SK-N-SH (cell line): ENCODE measurements at regions not wholly inside any gene's neighbourhood (a gene's known extent, or its start where the extent isn't known, plus 50 kb on each side); places are given as distances from the start of the nearest gene placed in this dataset.

Experiments used
- CTCF ChIA-PET: fragments of 300-600, 350-600 bp; formaldehyde crosslinking; extraction: SDS; loops from one replicate; lab custom pipeline; 2021; lab: Yijun Ruan, JAX
- POLR2A ChIA-PET: fragments of 350-600 bp; sonication (Branson Sonifier 250); formaldehyde crosslinking; extraction: SDS; loops from one replicate; lab custom pipeline; 2020; ENCODE audit warnings: antibody characterized with exemption, inconsistent platforms; lab: Yijun Ruan, JAX
- DNase-seq: peaks from one replicate; pipeline ENCODE4 v3.0.0; 2012
- H2AFZ ChIP-seq: fragments of 200-600 bp; sonication (generic); 2 replicates; pipeline ENCODE4 v1.8.1; 2016; ENCODE audit warnings: antibody characterized with exemption, mild to moderate bottlenecking, low read depth
- H3F3A ChIP-seq: fragments of 200-600 bp; sonication (generic); replicated peaks from 2 replicates; pipeline ENCODE3; 2016; ENCODE audit warnings: antibody characterized with exemption, mild to moderate bottlenecking; ENCODE audit not compliant: insufficient read depth
- H3K27ac ChIP-seq, 2 experiments: fragments of 200-500 bp in 1 of 2; fragments of 200-600 bp in 1 of 2; sonication (Bioruptor generic) in 1 of 2; sonication (generic), shearing (Covaris generic) in 1 of 2; 2 replicates each; pipeline versions ENCODE4 v1.5.1 to v1.6.1; 2014 to 2016; ENCODE audit warnings: low read depth in 2 of 2, inconsistent platforms in 1 of 2, low read length in 1 of 2, mild to moderate bottlenecking in 1 of 2, mixed read lengths in 1 of 2
- H3K27me3 ChIP-seq: fragments of 200-600 bp; sonication (generic), shearing (Covaris generic); 2 replicates; pipeline ENCODE4 v1.6.1; 2016; ENCODE audit warnings: mixed run types; ENCODE audit not compliant: insufficient read depth
- H3K36me3 ChIP-seq, 2 experiments: fragments of 200-500 bp in 1 of 2; fragments of 200-600 bp in 1 of 2; sonication (Bioruptor generic) in 1 of 2; sonication (generic) in 1 of 2; replicated peaks in 1 of 2; 2 replicates each; pipeline versions ENCODE3 to v1.5.1; 2014 to 2016; ENCODE audit warnings: low read length in 1 of 2, mild to moderate bottlenecking in 1 of 2; ENCODE audit not compliant: insufficient read depth in 2 of 2, control insufficient read depth in 1 of 2
- H3K4me1 ChIP-seq, 2 experiments: fragments of 200-500 bp in 1 of 2; fragments of 200-600 bp in 1 of 2; sonication (Bioruptor generic) in 1 of 2; sonication (generic), shearing (Covaris generic) in 1 of 2; 2 replicates each; pipeline versions ENCODE4 v1.5.1 to v1.6.1; 2014 to 2016; ENCODE audit warnings: low read depth in 1 of 2, low read length in 1 of 2, mixed run types in 1 of 2; ENCODE audit not compliant: insufficient read depth in 2 of 2, control insufficient read depth in 1 of 2
- H3K4me2 ChIP-seq: fragments of 200-600 bp; sonication (generic), shearing (Covaris generic); 2 replicates; pipeline ENCODE4 v1.6.1; 2017; ENCODE audit warnings: mixed run types
- H3K4me3 ChIP-seq, 2 experiments: fragments of 200-500 bp in 1 of 2; fragments of 200-600 bp in 1 of 2; sonication (Bioruptor generic) in 1 of 2; sonication (generic), shearing (Covaris generic) in 1 of 2; 2 replicates each; pipeline versions ENCODE4 v1.5.1 to v1.8.1; 2014 to 2016; ENCODE audit warnings: low read depth in 2 of 2, inconsistent platforms in 1 of 2, low read length in 1 of 2, mild to moderate bottlenecking in 1 of 2, mixed read lengths in 1 of 2, moderate library complexity in 1 of 2
- H3K79me2 ChIP-seq: fragments of 200-600 bp; sonication (generic); 2 replicates; pipeline ENCODE4 v1.8.1; 2017; ENCODE audit warnings: mild to moderate bottlenecking; ENCODE audit not compliant: insufficient read depth
- H3K9ac ChIP-seq: fragments of 200-600 bp; sonication (generic); 2 replicates; pipeline ENCODE4 v1.6.1; 2017; ENCODE audit warnings: mixed run types
- H3K9me2 ChIP-seq: fragments of 200-600 bp; sonication (generic); 2 replicates; pipeline ENCODE4 v1.6.1; 2017; ENCODE audit warnings: mixed run types
- H3K9me3 ChIP-seq: fragments of 200-600 bp; sonication (generic); 2 replicates; pipeline ENCODE4 v1.6.1; 2017; ENCODE audit warnings: mixed run types, mild to moderate bottlenecking, moderate library complexity
- H4K20me1 ChIP-seq: fragments of 200-600 bp; sonication (generic); 2 replicates; pipeline ENCODE4 v1.6.1; 2017; ENCODE audit warnings: mild to moderate bottlenecking, mixed run types; ENCODE audit not compliant: insufficient read depth
- EZH2phosphoT487 ChIP-seq: fragments of 200-600 bp; sonication (generic); IDR thresholded peaks from 2 replicates; pipeline ENCODE4 v1.6.1; 2017; ENCODE audit warnings: low read depth, mixed run types, mild to moderate bottlenecking, antibody characterized with exemption, moderate library complexity, borderline replicate concordance
- FOSL2 ChIP-seq: IDR thresholded peaks from 2 replicates; pipeline ENCODE4 v1.4.0; 2012; ENCODE audit warnings: low read depth, mild to moderate bottlenecking, moderate library complexity, borderline replicate concordance
- GABPA ChIP-seq: IDR thresholded peaks from 2 replicates; pipeline ENCODE4 v1.4.0; 2012; ENCODE audit warnings: low read depth, mild to moderate bottlenecking
- NFIC ChIP-seq: IDR thresholded peaks from 2 replicates; pipeline ENCODE4 v1.4.0; 2012; ENCODE audit warnings: borderline replicate concordance
- NRF1 ChIP-seq: IDR thresholded peaks from 2 replicates; pipeline ENCODE4 v1.6.1; 2012; ENCODE audit warnings: low read depth, mild to moderate bottlenecking, low read length
- RAD21 ChIP-seq: IDR thresholded peaks from 2 replicates; pipeline ENCODE4 v1.6.1; 2012; ENCODE audit warnings: mild to moderate bottlenecking, low read length
- RCOR1 ChIP-seq: fragments of 150-350 bp; IDR thresholded peaks from 2 replicates; pipeline ENCODE4 v1.6.1; 2017; ENCODE audit warnings: antibody characterized with exemption, low read length
- SIN3A ChIP-seq: IDR thresholded peaks from 2 replicates; pipeline ENCODE4 v1.6.1; 2012; ENCODE audit warnings: low read depth, mild to moderate bottlenecking, low read length, moderate library complexity, borderline replicate concordance
- TAF1 ChIP-seq: IDR thresholded peaks from 2 replicates; pipeline ENCODE4 v1.6.1; 2012; ENCODE audit warnings: low read depth, mild to moderate bottlenecking, low read length, moderate library complexity, borderline replicate concordance
- TEAD4 ChIP-seq: IDR thresholded peaks from 2 replicates; pipeline ENCODE4 v1.4.0; 2012; ENCODE audit warnings: mild to moderate bottlenecking, borderline replicate concordance; ENCODE audit not compliant: insufficient read depth
- YY1 ChIP-seq: IDR thresholded peaks from 2 replicates; pipeline ENCODE4 v1.4.0; 2012; ENCODE audit warnings: low read depth, mild to moderate bottlenecking
- WGBS: methylation state at CpG from one replicate; pipeline ENCODE4 v1.1.6; 2017; ENCODE audit warnings: low lambda C conversion rate; 5-methylcytosine and 5-hydroxymethylcytosine counted together
- TF ChIP-seq, protein P1 (sequence below): IDR thresholded peaks from 2 replicates; pipeline ENCODE4 v1.4.0; 2012; ENCODE audit warnings: low read depth
- TF ChIP-seq, protein P2 (sequence below): fragments of 200-600 bp; sonication (generic); IDR thresholded peaks from 2 replicates; pipeline ENCODE4 v1.6.1; 2017; ENCODE audit warnings: antibody characterized with exemption, mild to moderate bottlenecking, moderate library complexity
- TF ChIP-seq, protein P3 (sequence below): IDR thresholded peaks from 2 replicates; pipeline ENCODE4 v1.4.0; 2012; ENCODE audit warnings: low read depth, borderline replicate concordance
- TF ChIP-seq, protein P4 (sequence below): IDR thresholded peaks from 2 replicates; pipeline ENCODE4 v1.4.0; 2012; ENCODE audit warnings: low read depth, borderline replicate concordance

DNA sequence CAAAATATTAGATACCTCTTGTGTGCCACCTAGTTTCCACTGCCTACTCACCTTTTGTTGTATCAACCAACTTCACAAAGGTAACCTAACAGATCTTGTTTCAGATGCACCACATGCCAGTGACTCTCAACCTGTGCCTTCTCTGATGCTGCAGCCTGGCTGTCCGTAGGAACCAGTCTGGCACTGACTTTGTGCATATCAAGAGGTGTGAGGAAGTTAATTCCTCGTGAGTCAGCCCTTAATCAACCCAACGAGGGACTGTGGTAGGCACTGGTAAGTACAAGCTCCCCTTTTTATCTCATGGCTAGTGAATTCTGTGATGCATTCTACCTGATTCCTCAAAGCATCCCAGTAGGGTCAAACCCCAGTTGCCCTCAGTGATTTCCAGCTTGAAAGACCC lies 215.4 kb upstream of the CTNND2 start:
- Histone ChIP-seq H3K4me3 (no peak overlapping the region), H3F3A (no peaks in the 10 kb centered on the region), H3K27me3 (no peaks in the 10 kb centered on the region), H3K9me2 (no peaks in the 10 kb centered on the region), H3K9ac (no peak overlapping the region), H3K36me3 (no peaks in the 10 kb centered on the region)
- no peak for DNase-seq
- POLR2A ChIA-PET, result no interaction called here
- CTCF ChIA-PET, result no interaction called here
- WGBS, result 2% methylated on average over 3 of the region's 3 CpGs
- TF ChIP-seq FOSL2, result no peak
- no peak for TF ChIP-seq NFIC
- TF ChIP-seq RCOR1, result no peak
- no peak for TF ChIP-seq TEAD4
- TF ChIP-seq NRF1, result no peak
- TF ChIP-seq, protein P1, sequence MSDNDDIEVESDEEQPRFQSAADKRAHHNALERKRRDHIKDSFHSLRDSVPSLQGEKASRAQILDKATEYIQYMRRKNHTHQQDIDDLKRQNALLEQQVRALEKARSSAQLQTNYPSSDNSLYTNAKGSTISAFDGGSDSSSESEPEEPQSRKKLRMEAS, result no peak
- TF ChIP-seq, all 33 proteins: peak for 0
- Histone ChIP-seq H3K4me1 (no peaks in the 10 kb centered on the region), H3K9me3 (no peaks in the 10 kb centered on the region), H4K20me1 (no peaks in the 10 kb centered on the region), H3K27ac (no peak overlapping the region), H2AFZ (no peak overlapping the region), H3K79me2 (no peaks in the 10 kb centered on the region), H3K4me2 (no peak overlapping the region)

DNA sequence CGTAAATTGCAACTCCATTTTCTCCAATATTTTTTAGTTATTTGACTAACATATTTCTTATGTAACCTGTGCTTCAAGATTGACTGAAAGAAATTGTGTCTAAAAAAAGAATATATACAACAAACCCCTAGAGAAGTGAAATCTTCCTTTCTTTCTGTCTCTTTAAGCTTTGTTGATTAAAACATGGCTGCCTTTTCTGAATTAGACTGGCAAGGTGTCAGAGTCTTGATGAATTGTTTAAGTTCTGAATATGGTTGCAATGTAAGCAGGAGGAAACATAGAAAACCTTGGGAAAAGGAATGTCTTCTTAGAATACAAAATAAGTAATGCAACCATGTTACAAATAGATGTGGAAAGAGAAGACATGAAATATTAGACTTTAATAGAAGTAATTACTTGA lies 209.8 kb upstream of the CTNND2 start:
- Histone ChIP-seq H3K27me3 (no peaks in the 10 kb centered on the region), H3K36me3 (no peaks in the 10 kb centered on the region), H3K9ac (no peak overlapping the region), H3K9me3 (no peaks in the 10 kb centered on the region), H3K4me1 (no peaks in the 10 kb centered on the region), H3F3A (no peaks in the 10 kb centered on the region), H3K4me3 (no peak overlapping the region), H3K9me2 (no peaks in the 10 kb centered on the region), H3K79me2 (no peaks in the 10 kb centered on the region), H3K4me2 (no peak overlapping the region), H3K27ac (no peak overlapping the region), H4K20me1 (no peaks in the 10 kb centered on the region), H2AFZ (no peak overlapping the region)
- TF ChIP-seq NRF1 (no peak), TAF1 (no peak), SIN3A (no peak), YY1 (no peak), GABPA (no peak), RAD21 (no peak), TEAD4 (no peak), EZH2phosphoT487 (no peak)
- TF ChIP-seq, protein P2, sequence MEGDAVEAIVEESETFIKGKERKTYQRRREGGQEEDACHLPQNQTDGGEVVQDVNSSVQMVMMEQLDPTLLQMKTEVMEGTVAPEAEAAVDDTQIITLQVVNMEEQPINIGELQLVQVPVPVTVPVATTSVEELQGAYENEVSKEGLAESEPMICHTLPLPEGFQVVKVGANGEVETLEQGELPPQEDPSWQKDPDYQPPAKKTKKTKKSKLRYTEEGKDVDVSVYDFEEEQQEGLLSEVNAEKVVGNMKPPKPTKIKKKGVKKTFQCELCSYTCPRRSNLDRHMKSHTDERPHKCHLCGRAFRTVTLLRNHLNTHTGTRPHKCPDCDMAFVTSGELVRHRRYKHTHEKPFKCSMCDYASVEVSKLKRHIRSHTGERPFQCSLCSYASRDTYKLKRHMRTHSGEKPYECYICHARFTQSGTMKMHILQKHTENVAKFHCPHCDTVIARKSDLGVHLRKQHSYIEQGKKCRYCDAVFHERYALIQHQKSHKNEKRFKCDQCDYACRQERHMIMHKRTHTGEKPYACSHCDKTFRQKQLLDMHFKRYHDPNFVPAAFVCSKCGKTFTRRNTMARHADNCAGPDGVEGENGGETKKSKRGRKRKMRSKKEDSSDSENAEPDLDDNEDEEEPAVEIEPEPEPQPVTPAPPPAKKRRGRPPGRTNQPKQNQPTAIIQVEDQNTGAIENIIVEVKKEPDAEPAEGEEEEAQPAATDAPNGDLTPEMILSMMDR, result no peak
- TF ChIP-seq, protein P3, sequence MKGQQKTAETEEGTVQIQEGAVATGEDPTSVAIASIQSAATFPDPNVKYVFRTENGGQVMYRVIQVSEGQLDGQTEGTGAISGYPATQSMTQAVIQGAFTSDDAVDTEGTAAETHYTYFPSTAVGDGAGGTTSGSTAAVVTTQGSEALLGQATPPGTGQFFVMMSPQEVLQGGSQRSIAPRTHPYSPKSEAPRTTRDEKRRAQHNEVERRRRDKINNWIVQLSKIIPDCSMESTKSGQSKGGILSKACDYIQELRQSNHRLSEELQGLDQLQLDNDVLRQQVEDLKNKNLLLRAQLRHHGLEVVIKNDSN, result no peak
- TF ChIP-seq, protein P4, sequence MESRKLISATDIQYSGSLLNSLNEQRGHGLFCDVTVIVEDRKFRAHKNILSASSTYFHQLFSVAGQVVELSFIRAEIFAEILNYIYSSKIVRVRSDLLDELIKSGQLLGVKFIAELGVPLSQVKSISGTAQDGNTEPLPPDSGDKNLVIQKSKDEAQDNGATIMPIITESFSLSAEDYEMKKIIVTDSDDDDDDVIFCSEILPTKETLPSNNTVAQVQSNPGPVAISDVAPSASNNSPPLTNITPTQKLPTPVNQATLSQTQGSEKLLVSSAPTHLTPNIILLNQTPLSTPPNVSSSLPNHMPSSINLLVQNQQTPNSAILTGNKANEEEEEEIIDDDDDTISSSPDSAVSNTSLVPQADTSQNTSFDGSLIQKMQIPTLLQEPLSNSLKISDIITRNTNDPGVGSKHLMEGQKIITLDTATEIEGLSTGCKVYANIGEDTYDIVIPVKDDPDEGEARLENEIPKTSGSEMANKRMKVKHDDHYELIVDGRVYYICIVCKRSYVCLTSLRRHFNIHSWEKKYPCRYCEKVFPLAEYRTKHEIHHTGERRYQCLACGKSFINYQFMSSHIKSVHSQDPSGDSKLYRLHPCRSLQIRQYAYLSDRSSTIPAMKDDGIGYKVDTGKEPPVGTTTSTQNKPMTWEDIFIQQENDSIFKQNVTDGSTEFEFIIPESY, result no peak
- WGBS, result 33% methylated on average over 1 of the region's 1 CpG
- CTCF ChIA-PET, result no interaction called here
- DNase-seq, result no peak
- POLR2A ChIA-PET, result no interaction called here
